Ovary (tissue), 7 donors: ENCODE measurements at regions not wholly inside any gene's neighbourhood (a gene's known extent, or its start where the extent isn't known, plus 50 kb on each side); places are given as distances from the start of the nearest gene placed in this dataset.

Source experiments
- DNase-seq, 5 donors: peaks; one replicate each; pipeline ENCODE4 v3.0.0-alpha.2; 2019 to 2020
- H3K27ac ChIP-seq, 2 donors: fragments of 200-600 bp; one replicate each; pipeline versions ENCODE4 v1.5.1 to v1.8.0; 2019 to 2022
- H3K27me3 ChIP-seq: fragments of 200-600 bp; one replicate; pipeline ENCODE4 v1.8.0; 2022
- H3K36me3 ChIP-seq: fragments of 200-600 bp; sonication (generic); one replicate; pipeline ENCODE4 v1.5.1; 2019
- H3K4me1 ChIP-seq: one replicate; pipeline ENCODE4 v1.8.1; 2013; ENCODE audit warnings: mild to moderate bottlenecking, moderate library complexity; ENCODE audit not compliant: insufficient read depth
- H3K4me3 ChIP-seq: fragments of 200-600 bp; sonication (generic); one replicate; pipeline ENCODE4 v1.5.1; 2017
- H3K9me3 ChIP-seq, 2 donors: fragments of 200-600 bp in 1 of 2; sonication (generic) in 1 of 2; one replicate each; pipeline versions ENCODE4 v1.5.1 to v1.8.1; 2013 to 2019; ENCODE audit warnings: mild to moderate bottlenecking in 1 of 2, moderate library complexity in 1 of 2
- EP300 ChIP-seq: sonication (generic); formaldehyde crosslinking; IDR thresholded peaks from one replicate; pipeline ENCODE4 v1.6.1; 2017; ENCODE audit warnings: antibody characterized with exemption
- POLR2A ChIP-seq: fragments of 450-650 bp; IDR thresholded peaks from one replicate; pipeline ENCODE4 v1.6.1; 2017; ENCODE audit warnings: antibody characterized with exemption, mild to moderate bottlenecking, moderate library complexity
- WGBS, 3 donors: extraction: QIAGEN DNeasy Blood & Tissue Kit in 1 of 3; methylation state at CpG; one replicate each; pipeline versions ENCODE4 v1.1.5 to v1.1.7; 2013 to 2017; 5-methylcytosine and 5-hydroxymethylcytosine counted together
- intact Hi-C, 4 donors: fragments of 100-400 bp; cut with DNase I; formaldehyde crosslinking; loops; one replicate each; pipeline versions ENCODE4 v1.11.0 to v1.15.1; 2022 to 2023
- TF ChIP-seq, protein P1 (sequence below), 3 donors: fragments of 450-650 bp in 2 of 3; fragments of 200-600 bp in 1 of 3; IDR thresholded peaks; one replicate each; pipeline versions ENCODE4 v1.5.1 to v1.8.0; 2016 to 2022; ENCODE audit warnings: antibody characterized with exemption in 3 of 3, mild to moderate bottlenecking in 1 of 3
- donor health status: DM: no; HTN: no; CAD: no; lungs with moderate emphysema.
- donor health status: DM: no; HTN: no; CAD: no.
- donor health status: Bipolar disorder and iron deficiency.
- donor health status: DM: no; HTN: no; CAD: no.
- donor health status: DM: yes; HTN: yes; CAD: no.

DNA sequence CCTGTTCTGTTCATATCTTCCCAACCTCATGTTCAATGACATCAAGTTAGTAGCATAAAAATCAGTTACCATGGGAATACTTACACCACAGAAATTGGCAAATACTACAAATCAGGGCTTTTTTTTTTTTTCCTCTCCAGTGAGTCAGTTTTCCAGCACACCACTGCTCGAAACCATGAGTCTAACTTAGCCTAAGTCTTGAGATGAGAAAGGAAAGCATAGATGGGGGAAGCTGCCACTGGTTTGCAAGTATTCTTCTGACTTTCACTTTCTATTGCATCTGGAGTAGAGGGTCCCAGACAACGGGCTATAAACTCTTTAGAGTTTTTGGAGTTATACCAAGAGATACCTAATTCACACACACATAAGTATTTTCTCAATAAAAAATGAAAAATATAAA, 416.1 kb upstream of the LMCD1 start:
- WGBS, 3 donors = 81 to 85% (median 84%) methylated on average over 2 of the region's 2 CpGs
- Histone ChIP-seq H3K27ac (no peak overlapping the region), H3K27me3 (no peaks in the 10 kb centered on the region), H3K4me3 (no peak overlapping the region), H3K9me3 (no peaks in the 10 kb centered on the region), H3K4me1 (no peaks in the 10 kb centered on the region), H3K36me3 (no peaks in the 10 kb centered on the region)
- DNase-seq = no peak
- no peak for TF ChIP-seq EP300
- no peak for TF ChIP-seq POLR2A
- TF ChIP-seq, protein P1, sequence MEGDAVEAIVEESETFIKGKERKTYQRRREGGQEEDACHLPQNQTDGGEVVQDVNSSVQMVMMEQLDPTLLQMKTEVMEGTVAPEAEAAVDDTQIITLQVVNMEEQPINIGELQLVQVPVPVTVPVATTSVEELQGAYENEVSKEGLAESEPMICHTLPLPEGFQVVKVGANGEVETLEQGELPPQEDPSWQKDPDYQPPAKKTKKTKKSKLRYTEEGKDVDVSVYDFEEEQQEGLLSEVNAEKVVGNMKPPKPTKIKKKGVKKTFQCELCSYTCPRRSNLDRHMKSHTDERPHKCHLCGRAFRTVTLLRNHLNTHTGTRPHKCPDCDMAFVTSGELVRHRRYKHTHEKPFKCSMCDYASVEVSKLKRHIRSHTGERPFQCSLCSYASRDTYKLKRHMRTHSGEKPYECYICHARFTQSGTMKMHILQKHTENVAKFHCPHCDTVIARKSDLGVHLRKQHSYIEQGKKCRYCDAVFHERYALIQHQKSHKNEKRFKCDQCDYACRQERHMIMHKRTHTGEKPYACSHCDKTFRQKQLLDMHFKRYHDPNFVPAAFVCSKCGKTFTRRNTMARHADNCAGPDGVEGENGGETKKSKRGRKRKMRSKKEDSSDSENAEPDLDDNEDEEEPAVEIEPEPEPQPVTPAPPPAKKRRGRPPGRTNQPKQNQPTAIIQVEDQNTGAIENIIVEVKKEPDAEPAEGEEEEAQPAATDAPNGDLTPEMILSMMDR (IDR thresholded peaks at IDR 0.05) = no peak
- intact Hi-C loops = no loop called here

DNA sequence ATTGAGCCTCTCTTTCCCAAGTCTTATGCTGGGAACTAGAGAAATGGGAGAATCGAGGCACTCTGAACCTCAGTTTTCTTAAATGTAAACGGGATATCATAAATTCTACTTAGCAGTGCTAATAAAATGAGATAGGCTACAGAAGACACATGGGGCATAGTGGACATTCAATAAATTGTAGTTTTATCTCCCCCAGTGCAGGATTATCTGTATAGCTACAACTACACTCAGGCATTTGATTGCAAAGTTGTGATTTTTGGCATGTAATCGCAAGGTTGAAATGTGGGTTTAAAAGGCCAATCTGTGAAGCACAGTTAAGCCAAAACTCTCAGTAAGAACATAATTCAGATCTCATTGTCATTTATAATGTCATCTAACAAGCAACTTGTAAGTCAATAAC, 413.7 kb upstream of the LMCD1 start:
- 79 to 91% (median 88%) methylated on average over 3 of the region's 3 CpGs for WGBS, 3 donors
- Histone ChIP-seq H3K27ac (no peak overlapping the region), H3K4me1 (no peaks in the 10 kb centered on the region), H3K27me3 (no peaks in the 10 kb centered on the region), H3K9me3 (no peaks in the 10 kb centered on the region), H3K4me3 (no peak overlapping the region), H3K36me3 (no peaks in the 10 kb centered on the region)
- no peak for DNase-seq
- intact Hi-C loops = no loop called here
- TF ChIP-seq POLR2A (no peak), EP300 (no peak)
- TF ChIP-seq, protein P1 (IDR thresholded peaks at IDR 0.05) = no peak

DNA sequence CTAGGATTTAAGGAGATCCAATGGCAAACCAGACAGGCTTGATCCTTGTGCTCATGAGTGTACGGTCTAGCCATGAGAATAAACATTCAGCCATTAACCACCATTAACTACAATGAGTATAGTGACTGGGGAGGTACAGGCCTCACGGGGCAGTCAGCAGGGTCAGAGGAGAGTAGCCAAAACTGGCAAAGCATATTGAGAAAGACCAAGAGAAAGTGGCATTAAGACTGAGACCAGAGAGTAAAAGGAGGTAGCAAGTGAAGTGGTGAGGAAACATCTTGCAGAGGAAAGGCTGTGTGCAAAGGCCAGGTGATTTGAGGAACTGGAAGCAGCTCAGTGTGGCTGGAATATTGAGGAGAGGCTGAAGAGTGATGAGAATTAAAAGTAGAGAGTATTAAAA, 407.2 kb upstream of the LMCD1 start:
- no peaks in the 10 kb centered on the region for H3K36me3 ChIP-seq
- no peaks in the 10 kb centered on the region for H3K4me1 ChIP-seq
- no peak for DNase-seq
- 81 to 95% (median 94%) methylated on average over 2 of the region's 2 CpGs for WGBS, 3 donors
- H3K4me3 ChIP-seq = no peak overlapping the region
- H3K9me3 ChIP-seq = no peaks in the 10 kb centered on the region
- intact Hi-C loops = no loop called here
- TF ChIP-seq, protein P1 (IDR thresholded peaks at IDR 0.05) = no peak
- TF ChIP-seq EP300 = no peak
- no peak for TF ChIP-seq POLR2A
- H3K27ac ChIP-seq = no peak overlapping the region
- no peaks in the 10 kb centered on the region for H3K27me3 ChIP-seq

DNA sequence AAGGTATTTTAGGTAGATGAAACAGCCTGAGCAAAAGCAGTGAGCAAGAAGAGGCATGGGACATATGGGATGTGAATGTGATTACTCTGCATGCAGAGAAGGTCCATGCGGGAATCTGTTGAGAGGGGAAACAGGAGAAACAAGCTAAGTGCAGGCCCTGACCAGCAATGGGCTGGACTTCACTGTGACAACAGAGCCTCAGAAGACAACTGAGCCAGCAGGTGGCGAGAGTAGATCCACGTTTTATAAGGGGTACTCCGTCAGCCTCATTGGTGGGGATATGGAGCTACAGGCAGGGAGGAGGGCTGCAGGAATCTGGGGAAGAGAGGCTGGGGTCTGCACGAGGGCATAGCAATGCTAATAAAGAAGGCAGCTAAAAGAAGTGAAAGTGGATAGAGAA, 405.9 kb upstream of the LMCD1 start:
- no peak for DNase-seq
- Histone ChIP-seq H3K36me3 (no peaks in the 10 kb centered on the region), H3K27me3 (no peaks in the 10 kb centered on the region), H3K4me3 (no peak overlapping the region), H3K9me3 (no peaks in the 10 kb centered on the region), H3K4me1 (no peaks in the 10 kb centered on the region), H3K27ac (no peak overlapping the region)
- 76 to 79% (median 78%) methylated on average over 5 of the region's 5 CpGs for WGBS, 3 donors
- no peak for TF ChIP-seq EP300
- TF ChIP-seq POLR2A = no peak
- TF ChIP-seq, protein P1 (IDR thresholded peaks at IDR 0.05) = no peak
- intact Hi-C loops = no loop called here

DNA sequence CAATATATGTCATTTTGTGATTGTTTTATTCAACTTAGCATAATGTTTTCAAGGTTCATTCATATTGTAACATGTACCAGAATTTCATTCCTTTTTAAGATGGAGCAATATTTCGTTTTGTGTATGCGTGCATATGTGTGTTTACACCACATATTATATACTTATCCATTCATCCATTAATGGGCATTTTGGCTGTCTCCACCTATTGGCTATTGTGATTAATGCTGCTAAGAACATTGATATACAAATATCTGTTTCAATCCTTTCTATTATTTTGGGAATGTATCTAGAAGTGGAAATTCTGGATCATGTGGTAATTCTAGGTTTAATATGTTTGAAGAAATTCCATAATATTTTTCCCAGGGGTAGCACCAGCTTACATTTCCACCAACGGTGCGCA, 403.9 kb upstream of the LMCD1 start:
- WGBS, 3 donors = 94 to 97% (median 95%) methylated on average over 4 of the region's 4 CpGs
- H3K27ac ChIP-seq = no peak overlapping the region

More for the DNA sequence above, 403.9 kb upstream of the LMCD1 start:
- H3K4me1 ChIP-seq = no peaks in the 10 kb centered on the region
- no peaks in the 10 kb centered on the region for H3K27me3 ChIP-seq
- TF ChIP-seq, protein P1 (IDR thresholded peaks at IDR 0.05) = no peak
- TF ChIP-seq POLR2A (no peak), EP300 (no peak)
- DNase-seq = no peak
- H3K4me3 ChIP-seq = no peak overlapping the region
- intact Hi-C loops = no loop called here
- H3K9me3 ChIP-seq = no peaks in the 10 kb centered on the region
- H3K36me3 ChIP-seq = no peaks in the 10 kb centered on the region
